Keratinocyte (primary cell): ENCODE measurements at regions not wholly inside any gene's neighbourhood (a gene's known extent, or its start where the extent isn't known, plus 50 kb on each side); places are given as distances from the start of the nearest gene placed in this dataset.

Source experiments
- DNase-seq: peaks from one replicate; pipeline ENCODE4 v3.0.0-alpha.2; 2011; ENCODE audit warnings: low read depth, missing footprints, low spot score
- FAIRE-seq: peaks from 2 replicates; lab custom pipeline; 2011; peaks lifted over from hg19 to GRCh38; lab: Jason Lieb, UNC
- H2AFZ ChIP-seq: 2 replicates; pipeline ENCODE4 v1.6.0; 2012; ENCODE audit warnings: low read length, control low read depth, inconsistent platforms; ENCODE audit not compliant: control insufficient read depth
- H3K27ac ChIP-seq: 2 replicates; pipeline ENCODE4 v1.5.1; 2011; ENCODE audit warnings: low read length; ENCODE audit not compliant: control insufficient read depth, insufficient read depth
- H3K27me3 ChIP-seq: 3 replicates; pipeline ENCODE4 v1.6.0; 2011; ENCODE audit warnings: low read length; ENCODE audit not compliant: control insufficient read depth, insufficient read depth; ENCODE audit errors: extremely low read depth
- H3K36me3 ChIP-seq, 2 experiments: 2 replicates in 1 of 2; 3 replicates in 1 of 2; pipeline ENCODE4 v1.5.1; 2011; ENCODE audit warnings: low read length in 2 of 2, mild to moderate bottlenecking in 1 of 2; ENCODE audit not compliant: control insufficient read depth in 2 of 2, insufficient read depth in 2 of 2; ENCODE audit errors: extremely low read depth in 1 of 2
- H3K4me1 ChIP-seq: 3 replicates; pipeline ENCODE4 v1.5.1; 2011; ENCODE audit warnings: low read length; ENCODE audit not compliant: control insufficient read depth, insufficient read depth; ENCODE audit errors: extremely low read depth
- H3K4me2 ChIP-seq: 3 replicates; pipeline ENCODE4 v1.6.0; 2011; ENCODE audit warnings: low read depth, low read length; ENCODE audit not compliant: control insufficient read depth, insufficient read depth; ENCODE audit errors: extremely low read depth
- H3K4me3 ChIP-seq, 3 experiments: fragments of 200-600 bp in 1 of 3; sonication (generic) in 1 of 3; 2 replicates in 2 of 3; 3 replicates in 1 of 3; pipeline ENCODE4 v1.5.1; 2011 to 2016; ENCODE audit warnings: low read length in 3 of 3, mild to moderate bottlenecking in 3 of 3, control low read depth in 2 of 3, inconsistent platforms in 1 of 3, low read depth in 1 of 3, mixed read lengths in 1 of 3, mixed run types in 1 of 3, moderate library complexity in 1 of 3; ENCODE audit not compliant: control insufficient read depth in 2 of 3, insufficient read depth in 2 of 3; ENCODE audit errors: extremely low read depth in 1 of 3
- H3K79me2 ChIP-seq: 2 replicates; pipeline ENCODE4 v1.6.0; 2012; ENCODE audit warnings: low read length; ENCODE audit not compliant: control insufficient read depth, insufficient read depth
- H3K9ac ChIP-seq: 3 replicates; pipeline ENCODE4 v1.6.0; 2011; ENCODE audit warnings: low read length; ENCODE audit not compliant: control insufficient read depth, insufficient read depth; ENCODE audit errors: extremely low read depth
- H3K9me1 ChIP-seq: 3 replicates; pipeline ENCODE4 v1.6.0; 2011; ENCODE audit warnings: low read length; ENCODE audit not compliant: control insufficient read depth, insufficient read depth; ENCODE audit errors: extremely low read depth
- H3K9me3 ChIP-seq: 2 replicates; pipeline ENCODE4 v1.5.1; 2012; ENCODE audit warnings: low read depth, low read length; ENCODE audit not compliant: control insufficient read depth
- H4K20me1 ChIP-seq: 3 replicates; pipeline ENCODE4 v1.6.0; 2011; ENCODE audit warnings: low read length; ENCODE audit not compliant: control insufficient read depth, insufficient read depth; ENCODE audit errors: extremely low read depth
- EZH2 ChIP-seq: IDR thresholded peaks from one replicate; pipeline ENCODE4 v1.6.1; 2012; ENCODE audit warnings: inconsistent platforms, mild to moderate bottlenecking, low read length, moderate library complexity
- dilution Hi-C: fragments of 300-500 bp; cut with MboI; formaldehyde crosslinking; loops from one replicate; pipeline ENCODE4 v1.7.0; 2020; ENCODE audit warnings: low sequenced_read_pairs; ENCODE audit not compliant: extremely low pct_ligation_motif_present
- TF ChIP-seq, protein P1 (sequence below), 3 experiments: IDR thresholded peaks in 1 of 3; conservative IDR thresholded peaks in 1 of 3; optimal IDR thresholded peaks in 1 of 3; 2 replicates in 2 of 3; 3 replicates in 1 of 3; pipeline versions ENCODE3 to v1.5.1; 2011; ENCODE audit warnings: low read length in 3 of 3, mild to moderate bottlenecking in 3 of 3, moderate library complexity in 2 of 3, control low read depth in 1 of 3, inconsistent platforms in 1 of 3; ENCODE audit not compliant: insufficient read depth in 2 of 3; ENCODE audit errors: extremely low read depth in 1 of 3

- H3K27ac ChIP-seq: no peak overlapping the region
Measured at GRCh38 chr5:88045165-88045564, 223.5 kb downstream of the TMEM161B start.

GRCh38 chr5:88034520-88034919 is 234.1 kb downstream of the TMEM161B start:
- no peaks in the 10 kb centered on the region for H3K9me3 ChIP-seq
- TF ChIP-seq, protein P1, sequence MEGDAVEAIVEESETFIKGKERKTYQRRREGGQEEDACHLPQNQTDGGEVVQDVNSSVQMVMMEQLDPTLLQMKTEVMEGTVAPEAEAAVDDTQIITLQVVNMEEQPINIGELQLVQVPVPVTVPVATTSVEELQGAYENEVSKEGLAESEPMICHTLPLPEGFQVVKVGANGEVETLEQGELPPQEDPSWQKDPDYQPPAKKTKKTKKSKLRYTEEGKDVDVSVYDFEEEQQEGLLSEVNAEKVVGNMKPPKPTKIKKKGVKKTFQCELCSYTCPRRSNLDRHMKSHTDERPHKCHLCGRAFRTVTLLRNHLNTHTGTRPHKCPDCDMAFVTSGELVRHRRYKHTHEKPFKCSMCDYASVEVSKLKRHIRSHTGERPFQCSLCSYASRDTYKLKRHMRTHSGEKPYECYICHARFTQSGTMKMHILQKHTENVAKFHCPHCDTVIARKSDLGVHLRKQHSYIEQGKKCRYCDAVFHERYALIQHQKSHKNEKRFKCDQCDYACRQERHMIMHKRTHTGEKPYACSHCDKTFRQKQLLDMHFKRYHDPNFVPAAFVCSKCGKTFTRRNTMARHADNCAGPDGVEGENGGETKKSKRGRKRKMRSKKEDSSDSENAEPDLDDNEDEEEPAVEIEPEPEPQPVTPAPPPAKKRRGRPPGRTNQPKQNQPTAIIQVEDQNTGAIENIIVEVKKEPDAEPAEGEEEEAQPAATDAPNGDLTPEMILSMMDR (optimal IDR thresholded peaks at IDR 0.05 in 1 of 3, IDR thresholded peaks at IDR 0.05 in 1 of 3, conservative IDR thresholded peaks at IDR 0.05 in 1 of 3; ENCODE audit: extremely low read depth in 1 of 3, insufficient read depth in 2 of 3, low read length in 3 of 3): no peak
- no peak for TF ChIP-seq EZH2
- DNase-seq (no peak), FAIRE-seq (no peak)
- dilution Hi-C loops: no loop called here
- H2AFZ ChIP-seq: no peak overlapping the region
- no peaks in the 10 kb centered on the region for H3K27me3 ChIP-seq
- H3K4me1 ChIP-seq: no peaks in the 10 kb centered on the region
- no peak overlapping the region for H3K9ac ChIP-seq
- H3K27ac ChIP-seq: no peak overlapping the region
- H3K9me1 ChIP-seq: no peaks in the 10 kb centered on the region
- H4K20me1 ChIP-seq: no peaks in the 10 kb centered on the region
- H3K36me3 ChIP-seq: no peaks in the 10 kb centered on the region
- no peak overlapping the region for H3K4me3 ChIP-seq
- H3K4me2 ChIP-seq: no peak overlapping the region
- H3K79me2 ChIP-seq: no peaks in the 10 kb centered on the region

More at GRCh38 chr5:88045165-88045564, 223.5 kb downstream of the TMEM161B start:
- Histone ChIP-seq H2AFZ (no peak overlapping the region), H3K9me1 (no peaks in the 10 kb centered on the region), H3K4me1 (no peaks in the 10 kb centered on the region), H3K9ac (no peak overlapping the region), H4K20me1 (no peaks in the 10 kb centered on the region), H3K4me2 (no peak overlapping the region), H3K4me3 (no peak overlapping the region), H3K36me3 (no peaks in the 10 kb centered on the region), H3K27me3 (no peaks in the 10 kb centered on the region), H3K9me3 (no peaks in the 10 kb centered on the region), H3K79me2 (no peaks in the 10 kb centered on the region)
- DNase-seq (no peak), FAIRE-seq (no peak)
- TF ChIP-seq, protein P1 (optimal IDR thresholded peaks at IDR 0.05 in 1 of 3, IDR thresholded peaks at IDR 0.05 in 1 of 3, conservative IDR thresholded peaks at IDR 0.05 in 1 of 3; ENCODE audit: extremely low read depth in 1 of 3, insufficient read depth in 2 of 3, low read length in 3 of 3): no peak
- no peak for TF ChIP-seq EZH2
- dilution Hi-C loops: no loop called here
